NCI-H82 (cell line): ENCODE measurements at regions not wholly inside any gene's neighbourhood (a gene's known extent, or its start where the extent isn't known, plus 50 kb on each side); places are given as distances from the start of the nearest gene placed in this dataset.
"Not testable (repeated sequence)": the region's sequence is repeated elsewhere in the genome, so short reads cannot be mapped to it uniquely, and the experiment has no call there.

Experiments used
- DNase-seq: peaks from one replicate; lab custom pipeline; 2025; lab: John Stamatoyannopoulos, UW

DNA sequence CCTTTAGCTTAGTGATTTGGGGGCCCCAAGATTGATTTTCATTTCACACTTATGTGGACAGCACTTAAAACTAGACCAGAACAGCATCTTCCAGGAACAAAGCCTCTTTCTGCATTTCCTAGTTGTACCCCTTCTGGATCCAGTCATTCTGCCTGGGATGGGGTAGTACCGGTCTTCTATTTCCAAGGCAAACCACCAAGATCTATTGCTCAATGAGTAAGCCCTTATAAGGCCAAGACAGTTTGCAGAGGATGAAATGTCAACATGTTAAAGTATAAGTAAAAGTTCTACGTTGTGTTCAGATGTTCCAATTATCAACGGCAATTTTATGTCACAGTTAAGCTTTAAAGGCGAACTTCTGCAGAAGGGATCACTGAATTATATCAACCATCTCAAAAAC lies 106.9 kb upstream of the ZNF746 start:
- DNase-seq, result no peak

DNA sequence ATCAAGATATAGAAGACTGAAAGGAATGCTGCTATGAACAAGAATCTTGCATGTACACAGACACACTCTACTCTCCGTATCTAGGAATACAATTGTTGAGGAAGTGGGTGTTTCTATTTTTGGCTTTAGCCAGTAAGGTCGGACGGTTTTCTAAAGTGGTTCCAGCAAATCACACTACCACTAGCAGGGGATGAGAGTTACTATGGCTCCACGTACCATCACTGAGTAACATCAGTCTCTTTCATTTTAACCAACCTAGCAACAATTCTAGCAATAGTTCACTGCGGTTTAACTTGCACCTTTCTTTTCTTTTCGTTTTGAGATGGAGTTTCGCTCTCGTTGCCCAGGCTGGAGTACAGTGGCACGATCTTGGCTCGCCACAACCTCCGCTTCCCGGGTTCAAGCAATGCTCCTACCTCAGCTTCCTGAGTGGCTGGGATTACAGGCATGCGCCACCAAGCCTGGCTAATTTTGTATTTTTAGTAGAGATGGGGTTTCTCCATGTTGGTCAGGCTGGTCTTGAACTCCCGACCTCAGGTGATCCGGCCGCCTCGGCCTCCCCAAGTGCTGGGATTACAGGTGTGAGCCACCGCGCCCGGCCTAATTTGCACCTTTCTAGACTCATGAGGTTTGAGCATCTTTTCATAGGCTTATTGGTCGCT lies 103.2 kb upstream of the ZNF746 start:
- DNase-seq, result not testable (repeated sequence)

DNA sequence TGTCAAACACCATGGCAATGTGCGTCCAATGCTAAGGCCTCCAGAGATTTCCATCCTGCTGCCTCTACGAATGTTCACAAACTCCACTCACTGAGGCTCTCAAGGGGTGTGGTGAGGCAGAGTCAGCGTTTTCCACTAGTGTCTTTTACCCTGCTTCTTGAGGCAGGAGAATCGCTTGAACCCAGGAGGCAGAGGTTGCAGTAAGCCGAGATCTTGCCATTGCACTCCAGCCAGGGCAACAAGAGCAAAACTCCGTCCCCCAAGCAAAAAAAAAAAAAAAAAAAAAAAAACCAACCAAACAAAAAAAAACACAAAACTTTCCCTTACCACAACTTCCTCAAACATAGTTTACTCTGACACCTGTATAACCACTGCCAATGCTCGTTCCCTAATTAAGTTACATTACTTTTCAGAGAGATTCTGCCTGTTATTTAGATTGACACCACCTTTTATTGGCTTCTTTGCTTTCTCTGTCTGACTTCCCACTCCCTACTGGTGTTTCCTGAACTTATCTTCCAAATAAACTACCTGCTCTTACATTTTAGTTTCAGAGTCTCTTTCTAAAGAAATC lies 102.1 kb upstream of the ZNF746 start:
- DNase-seq, result no peak

DNA sequence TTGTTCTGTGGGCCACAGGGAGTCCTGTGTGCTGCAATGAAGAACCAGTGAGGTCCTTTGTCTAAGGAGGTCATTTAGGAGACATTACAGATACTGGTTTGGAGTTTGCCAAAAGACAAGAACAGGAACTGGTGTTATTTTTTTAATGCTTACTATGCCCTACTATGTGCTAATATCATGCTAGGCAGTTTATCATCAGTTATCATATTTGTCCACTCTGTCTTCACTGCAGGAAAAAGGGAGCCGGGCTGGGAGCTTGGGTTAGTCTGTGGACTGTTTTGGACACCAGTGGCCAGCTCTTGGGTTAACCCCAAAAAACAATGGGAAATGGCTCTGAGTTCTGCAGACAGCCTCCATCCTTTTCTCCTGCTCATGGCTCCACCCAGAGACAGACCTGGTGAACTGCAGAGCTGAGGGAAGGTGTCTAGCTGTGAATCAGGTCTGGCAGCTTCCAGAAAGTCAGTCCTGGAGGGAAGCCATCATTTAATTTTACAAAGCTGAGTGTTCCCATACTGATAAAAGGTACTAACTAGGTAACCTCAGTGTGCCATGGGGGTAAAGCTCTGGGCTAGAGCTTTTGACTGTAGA lies 101.2 kb upstream of the ZNF746 start:
- DNase-seq, result peak; percentile 46

DNA sequence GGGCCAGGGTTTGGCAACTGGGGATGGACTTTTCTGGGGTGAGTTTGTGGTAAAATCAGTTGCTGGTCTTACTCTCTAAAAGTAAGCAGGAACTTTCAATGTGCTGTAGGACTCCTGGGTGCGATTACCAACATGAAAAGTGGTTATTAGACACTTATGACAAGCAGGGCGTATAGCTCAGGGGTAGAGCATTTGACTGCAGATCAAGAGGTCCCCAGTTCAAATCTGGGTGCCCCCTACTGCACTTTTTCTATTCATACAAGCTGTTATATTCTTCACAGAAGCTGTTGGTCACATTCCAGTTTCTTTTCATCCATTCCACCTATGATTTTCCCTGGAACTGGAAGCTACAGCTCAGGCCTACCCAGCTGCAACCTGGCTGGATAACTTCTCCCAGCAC lies 100.2 kb upstream of the ZNF746 start:
- DNase-seq, result not testable (repeated sequence)

DNA sequence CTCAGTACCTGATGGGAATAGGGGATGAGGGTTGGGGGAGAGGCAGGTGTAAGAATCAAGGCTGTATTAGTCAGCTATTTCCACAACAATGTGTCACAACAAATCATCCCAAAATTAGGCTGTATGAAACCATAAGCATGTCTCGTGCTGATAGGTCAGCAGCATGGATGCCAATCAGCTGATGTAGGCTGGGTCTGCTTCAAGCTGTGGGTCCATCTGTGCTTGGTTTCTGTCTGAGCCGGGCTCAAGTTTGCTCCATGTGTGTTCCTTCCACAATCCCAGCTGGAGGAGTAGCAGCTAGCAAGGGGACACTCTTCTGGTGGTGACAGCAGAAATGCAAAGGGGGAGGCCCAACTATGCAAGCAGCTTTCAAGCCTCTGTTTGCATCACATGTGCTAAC lies 97.9 kb upstream of the ZNF746 start:
- no peak for DNase-seq

DNA sequence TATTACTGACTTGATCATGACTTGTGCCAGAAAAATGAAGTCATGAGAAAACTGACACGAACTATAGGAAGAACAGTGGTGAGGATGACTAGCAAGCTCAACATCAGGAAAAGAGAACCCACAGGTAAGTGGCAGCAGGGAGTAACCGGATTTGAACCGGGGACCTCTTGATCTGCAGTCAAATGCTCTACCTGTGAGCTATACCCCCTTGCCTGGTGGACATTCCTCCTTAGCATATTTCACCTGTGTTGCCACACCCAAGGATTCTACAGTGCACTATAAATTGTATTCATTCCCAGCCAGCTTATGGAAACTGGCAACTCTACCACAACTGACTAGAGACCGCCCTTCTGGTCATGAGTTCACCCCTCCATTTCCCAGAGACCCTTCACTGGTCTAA lies 97.5 kb upstream of the ZNF746 start:
- no peak for DNase-seq

DNA sequence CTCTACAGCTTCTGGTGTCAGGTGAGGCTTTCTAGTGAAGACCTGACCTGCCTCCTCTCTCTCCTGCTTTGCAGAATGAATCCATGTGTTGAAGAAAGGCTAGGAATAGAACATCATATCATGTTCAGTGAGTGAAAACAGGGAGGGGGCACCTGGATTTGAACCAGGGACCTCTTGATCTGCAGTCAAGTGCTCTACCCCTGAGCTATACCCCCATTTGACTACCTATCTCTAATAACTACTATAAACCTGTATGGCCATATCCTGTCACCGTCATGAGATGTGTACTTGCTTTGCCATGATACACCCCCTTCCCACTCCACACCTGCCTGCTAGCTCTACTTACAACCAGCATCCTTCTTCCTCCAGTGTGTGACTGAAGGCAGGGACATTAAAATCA lies 91.3 kb upstream of the ZNF746 start:
- DNase-seq, result no peak

DNA sequence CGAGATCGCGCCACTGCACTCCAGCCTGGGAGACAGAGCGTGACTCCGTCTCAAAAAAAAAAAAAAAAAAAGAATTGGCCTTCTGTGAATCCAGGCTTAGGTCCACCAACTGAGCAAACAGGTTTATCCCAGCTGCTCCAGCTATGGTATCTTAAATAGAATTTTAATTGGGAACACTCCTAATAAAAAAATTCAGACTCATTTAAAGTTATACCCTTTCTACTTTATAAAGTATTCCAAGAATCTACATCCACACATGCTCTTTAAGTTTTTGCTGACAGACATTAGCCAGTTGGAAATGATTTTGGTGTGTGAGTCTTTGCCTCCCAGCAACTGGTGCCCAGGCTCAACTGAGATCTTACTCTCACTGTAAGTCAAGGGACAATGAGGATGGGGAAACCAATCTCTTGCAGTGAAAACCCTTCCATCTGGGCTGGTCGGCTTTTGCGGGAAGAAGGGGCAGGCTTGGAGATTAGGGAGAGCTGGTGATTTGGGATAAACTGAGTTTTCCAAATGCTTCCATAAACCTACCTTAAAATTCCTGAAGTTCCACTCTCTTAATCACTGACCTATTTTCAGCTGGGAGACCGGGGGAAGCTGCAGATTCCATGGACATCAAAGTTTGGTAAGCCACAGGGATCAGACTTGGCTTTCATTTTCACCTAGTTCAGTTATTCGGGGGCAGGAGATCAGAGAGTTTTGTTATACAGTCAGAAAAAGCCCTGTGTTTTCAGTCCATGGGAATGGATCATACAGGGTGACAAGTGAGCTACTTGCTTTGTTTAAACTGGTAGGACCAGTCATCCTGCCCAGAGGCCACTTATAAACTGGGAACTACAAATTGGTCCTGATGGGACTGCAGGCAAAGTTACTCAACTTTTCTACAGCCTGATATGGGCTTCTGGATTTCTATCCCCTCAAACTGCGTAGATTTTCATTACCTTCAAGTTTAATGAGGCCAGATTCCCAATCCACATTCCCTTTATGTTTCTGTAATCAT lies 89.3 kb upstream of the ZNF746 start:
- no peak for DNase-seq

DNA sequence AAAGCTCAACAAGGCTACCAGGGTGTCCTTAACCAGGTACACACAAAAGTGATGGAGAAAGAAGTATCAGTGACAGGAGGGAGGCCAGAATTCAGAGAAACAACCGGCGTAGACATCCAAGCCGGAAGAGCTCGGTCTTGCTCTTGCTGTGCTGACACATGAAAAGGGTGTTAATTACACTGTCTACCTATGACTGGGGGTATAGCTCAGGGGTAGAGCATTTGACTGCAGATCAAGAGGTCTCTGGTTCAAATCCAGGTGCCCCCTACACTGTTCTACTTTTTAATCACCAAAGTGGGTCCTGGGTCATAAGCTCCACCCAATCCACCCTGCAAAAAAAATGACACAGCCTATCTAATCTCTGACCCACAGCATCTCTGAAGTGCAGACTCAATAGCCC lies 86.9 kb upstream of the ZNF746 start:
- DNase-seq, result no peak

DNA sequence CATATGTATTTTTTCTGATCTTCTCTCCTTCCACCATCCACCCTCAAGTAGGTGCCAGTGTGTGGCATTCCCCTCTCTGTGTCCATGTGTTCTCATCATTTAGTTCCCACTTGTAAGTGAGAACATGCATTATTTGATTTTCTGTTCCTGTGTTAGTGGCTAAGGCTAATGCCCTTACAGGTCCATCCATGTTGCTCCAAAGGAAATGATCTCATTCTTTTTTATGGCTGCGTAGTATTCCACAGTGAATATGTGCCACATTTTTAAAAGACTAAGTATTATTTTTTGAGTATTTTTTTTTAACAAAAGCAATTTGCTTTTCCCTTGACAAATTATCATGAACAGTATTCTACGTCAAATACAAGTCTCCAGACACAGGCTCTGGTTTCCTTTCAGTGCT lies 86.4 kb upstream of the ZNF746 start:
- no peak for DNase-seq

DNA sequence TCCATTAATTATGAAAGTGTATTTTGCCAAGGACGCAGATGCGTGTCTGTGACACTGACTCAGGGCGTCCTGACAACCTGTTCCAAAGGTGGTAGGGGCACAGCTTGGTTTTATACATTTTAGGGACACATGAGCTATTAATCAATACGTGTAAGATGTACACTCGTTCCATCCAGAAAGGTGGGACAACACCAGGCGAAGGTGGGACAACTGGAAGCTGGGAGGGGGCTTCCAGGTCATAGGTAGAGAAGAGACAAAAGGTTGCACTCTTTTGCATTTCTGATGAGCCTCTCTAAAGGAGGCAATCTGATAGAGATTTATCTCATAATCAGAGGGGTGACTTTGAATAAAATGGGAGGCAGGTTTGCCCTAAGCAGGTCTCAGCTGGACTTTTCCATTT lies 82.7 kb upstream of the ZNF746 start:
- no peak for DNase-seq

DNA sequence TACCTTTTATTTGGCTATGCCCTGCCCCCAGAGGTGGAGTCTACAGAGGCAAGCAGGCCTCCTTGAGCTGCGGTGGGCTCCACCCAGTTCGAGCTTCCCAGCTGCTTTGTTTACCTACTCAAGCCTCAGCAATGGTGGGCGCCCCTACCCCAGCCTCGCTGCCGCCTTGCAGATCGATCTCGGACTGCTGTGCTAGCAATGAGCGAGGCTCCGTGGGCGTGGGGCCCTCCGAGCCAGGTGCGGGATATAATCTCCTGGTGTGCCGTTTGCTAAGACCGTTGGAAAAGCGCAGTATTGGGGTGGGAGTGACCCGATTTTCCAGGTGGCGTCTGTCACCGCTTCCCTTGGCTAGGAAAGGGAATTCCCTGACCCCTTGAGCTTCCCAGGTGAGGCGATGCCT lies 81.8 kb upstream of the ZNF746 start:
- DNase-seq, result not testable (repeated sequence)

DNA sequence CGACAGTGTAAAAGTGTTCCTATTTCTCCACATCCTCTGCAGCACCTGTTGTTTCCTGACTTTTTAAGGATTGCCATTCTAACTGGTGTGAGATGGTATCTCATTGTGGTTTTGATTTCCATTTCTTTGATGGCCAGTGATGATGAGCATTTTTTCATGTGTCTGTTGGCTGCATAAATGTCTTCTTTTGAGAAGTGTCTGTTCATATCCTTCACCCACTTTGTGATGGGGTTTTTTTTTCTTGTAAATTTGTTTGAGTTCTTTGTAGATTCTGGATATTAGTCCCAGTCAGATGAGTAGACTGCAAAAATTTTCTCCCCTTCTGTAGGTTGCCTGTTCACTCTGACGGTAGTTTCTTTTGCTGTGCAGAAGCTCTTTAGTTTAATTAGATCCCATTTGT lies 76.8 kb upstream of the ZNF746 start:
- DNase-seq, result not testable (repeated sequence)

DNA sequence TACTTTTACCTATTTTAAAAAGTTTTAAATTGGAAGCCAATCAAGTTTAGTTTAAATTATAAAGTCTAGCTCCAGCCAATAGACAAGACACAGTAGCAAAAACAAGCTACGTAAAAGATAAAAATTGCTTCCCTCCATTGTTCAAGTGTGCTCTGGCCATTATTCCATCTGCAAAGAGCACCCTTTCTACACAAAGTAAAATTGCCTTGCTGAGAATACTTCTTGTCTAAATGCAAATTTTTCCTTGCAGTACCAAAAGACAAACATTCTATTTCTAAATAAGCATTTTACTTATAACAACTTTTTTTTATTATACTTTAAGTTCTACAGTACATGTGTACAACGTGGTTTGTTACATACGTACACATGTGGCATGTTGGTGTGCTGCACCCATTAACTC lies 75.9 kb upstream of the ZNF746 start:
- DNase-seq, result no peak

DNA sequence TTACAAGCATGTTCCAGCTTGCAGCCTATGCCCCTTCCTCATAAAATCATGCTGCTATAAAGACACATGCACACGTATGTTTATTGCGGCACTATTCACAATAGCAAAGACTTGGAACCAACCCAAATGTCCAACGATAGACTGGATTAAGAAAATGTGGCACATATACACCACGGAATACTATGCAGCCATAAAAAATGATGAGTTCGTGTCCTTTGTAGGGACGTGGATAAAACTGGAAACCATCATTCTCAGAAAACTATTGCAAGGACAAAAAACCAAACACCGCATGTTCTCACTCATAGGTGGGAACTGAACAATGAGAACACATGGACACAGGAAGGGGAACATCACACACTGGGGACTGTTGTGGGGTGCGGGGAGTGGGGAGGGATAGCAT lies 75.3 kb upstream of the ZNF746 start:
- not testable (repeated sequence) for DNase-seq

DNA sequence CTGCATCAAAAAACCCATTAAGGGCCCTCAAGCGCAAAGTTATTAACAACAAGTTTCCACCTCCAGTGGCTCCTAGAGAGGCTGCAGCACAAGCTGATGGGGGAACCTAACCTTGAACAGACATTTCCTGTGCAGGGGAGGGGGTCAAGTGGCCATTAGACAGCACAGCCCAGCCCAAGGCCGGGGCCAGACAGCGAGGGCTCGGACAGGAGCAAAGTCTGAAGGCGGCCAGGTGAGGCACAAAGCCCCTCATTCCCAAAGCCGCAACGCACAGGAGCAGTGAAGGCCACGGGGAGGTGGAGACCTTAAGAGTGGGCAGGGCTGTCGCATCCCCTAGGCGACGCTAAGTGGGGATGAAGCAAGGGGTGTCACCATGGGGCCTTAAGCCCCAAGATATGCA lies 73.2 kb upstream of the ZNF746 start:
- no peak for DNase-seq

DNA sequence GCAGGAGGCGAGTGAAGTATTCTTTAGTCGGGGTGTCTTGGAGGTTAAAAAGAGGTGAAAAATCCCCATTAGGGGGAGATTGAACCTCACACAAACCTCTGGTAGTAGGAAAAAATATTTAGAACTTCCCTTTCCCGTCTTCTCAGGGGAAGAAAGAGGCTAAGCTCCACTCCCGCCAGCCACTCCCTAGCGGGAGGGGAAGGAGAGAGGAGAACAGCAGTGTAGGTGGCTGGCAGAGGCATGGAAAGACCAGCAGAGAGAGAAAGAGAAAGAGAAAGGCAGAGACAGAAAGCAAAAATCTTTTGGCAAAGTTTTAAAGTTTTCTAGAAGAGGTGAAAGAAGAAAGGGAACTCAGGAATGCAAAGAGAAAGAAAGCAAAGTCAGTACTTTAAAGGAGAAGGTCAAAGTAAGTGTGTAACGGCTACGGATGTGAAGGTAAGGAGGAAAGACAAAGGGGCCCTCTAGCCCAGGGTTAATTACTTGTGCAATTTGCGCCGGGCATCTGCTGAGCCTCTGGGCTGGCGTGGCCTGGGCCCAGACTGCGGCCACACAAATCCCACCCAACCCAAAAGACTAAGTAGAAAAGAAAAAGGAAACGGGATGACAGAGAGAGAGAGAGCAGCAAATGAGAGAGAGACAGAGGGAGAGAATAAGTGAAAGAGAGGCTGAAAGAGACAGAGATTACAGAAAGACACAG lies 72.3 kb upstream of the ZNF746 start:
- no peak for DNase-seq

DNA sequence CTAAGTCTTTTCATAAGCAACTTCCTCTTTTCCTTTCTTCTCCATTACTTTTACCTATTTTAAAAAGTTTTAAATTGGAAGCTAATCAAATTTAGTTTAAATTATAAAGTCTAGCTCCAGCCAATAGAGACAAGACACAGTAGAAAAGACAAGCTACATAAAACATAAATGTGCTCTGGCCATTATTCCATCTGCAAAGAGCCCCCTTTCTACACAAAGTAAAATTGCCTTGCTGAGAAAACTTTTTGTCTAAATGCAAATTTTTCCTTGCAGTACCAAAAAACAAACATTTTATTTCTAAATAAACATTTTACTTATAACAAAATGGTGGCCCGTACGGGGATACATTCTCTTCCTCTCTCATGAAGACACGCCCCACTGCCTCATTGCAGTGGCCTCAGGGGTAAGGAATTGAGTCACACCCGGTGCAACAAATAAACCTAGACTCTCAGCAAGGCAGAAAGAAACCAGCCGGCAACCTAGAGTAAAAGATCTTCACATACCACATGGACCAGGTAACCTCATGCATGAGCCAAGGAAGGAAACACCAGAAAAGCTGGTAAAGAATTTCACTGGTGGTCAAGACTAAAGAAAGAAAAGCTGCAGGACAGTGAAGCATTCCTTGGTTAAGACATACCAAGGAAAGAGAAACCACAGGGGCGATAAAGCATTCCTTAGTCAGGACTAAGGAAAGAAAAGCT lies 71.6 kb upstream of the ZNF746 start:
- no peak for DNase-seq

DNA sequence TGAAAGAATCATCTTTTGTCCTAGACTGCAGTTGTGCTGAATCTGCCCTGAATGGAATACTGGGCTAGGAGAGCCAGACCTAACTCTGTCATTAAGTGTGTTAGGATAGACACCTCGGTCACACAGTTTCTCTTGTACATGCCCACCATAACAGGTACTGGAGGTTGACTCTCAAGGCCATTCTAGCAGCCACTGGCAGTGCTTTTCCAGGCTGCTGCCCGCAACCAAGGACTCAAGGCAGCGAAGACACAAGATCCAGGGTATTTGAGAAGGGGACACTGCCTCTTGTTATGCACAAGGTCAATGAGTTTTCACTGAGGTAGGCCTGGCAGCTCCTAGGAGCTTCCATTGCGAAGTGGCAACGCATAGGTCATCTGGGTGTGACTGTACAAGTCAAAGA lies 70.6 kb upstream of the ZNF746 start:
- DNase-seq, result no peak

DNA sequence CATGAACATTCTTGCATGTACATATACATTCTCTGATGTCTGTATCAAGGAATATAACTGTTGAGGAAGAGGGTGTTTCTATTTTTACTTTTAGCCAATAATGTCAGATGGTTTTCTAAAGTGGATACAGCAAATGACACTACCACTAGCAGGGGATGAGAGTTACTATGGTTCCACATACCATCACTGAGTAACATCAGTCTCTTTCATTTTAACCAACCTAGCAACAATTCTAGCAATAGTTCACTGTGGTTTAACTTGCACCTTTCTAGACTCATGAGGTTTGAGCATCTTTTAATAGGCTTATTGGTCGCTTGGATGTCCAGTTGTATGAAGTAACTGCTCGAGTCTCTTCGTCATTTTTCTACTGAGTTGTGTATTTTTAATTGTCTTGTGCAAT lies 68.5 kb upstream of the ZNF746 start:
- no peak for DNase-seq

DNA sequence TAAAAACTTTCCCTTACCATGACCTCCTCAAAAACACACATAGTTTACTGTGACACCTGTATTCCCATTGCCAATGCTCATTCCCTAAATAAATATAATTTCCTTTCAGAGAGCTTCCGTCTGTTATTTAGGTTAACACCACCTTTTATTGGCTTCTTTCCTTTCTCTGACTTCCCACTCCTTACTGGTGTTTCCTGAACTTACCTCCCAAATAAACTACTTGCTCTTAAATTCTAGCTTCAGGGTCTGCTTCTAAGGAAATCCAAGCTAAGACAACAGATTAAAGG lies 67.4 kb upstream of the ZNF746 start:
- DNase-seq, result no peak
